ENCODE measurements at regions not wholly inside any gene's neighbourhood (a gene's known extent, or its start where the extent isn't known, plus 50 kb on each side); places are given as distances from the start of the nearest gene placed in this dataset.

GRCh38 chr20:39669659-39670058, 707.5 kb downstream of the DHX35 start:
- Histone ChIP-seq H3K4me2 (ENCODE audit: low read length) (no peak overlapping the region), H3K36me3 (ENCODE audit: low read depth, low read length) (no peaks in the 10 kb centered on the region), H3K4me3 (ENCODE audit: low read length) (no peak overlapping the region), H3K9ac (ENCODE audit: low read length) (no peak overlapping the region), H3F3A (ENCODE audit: low read length, unreplicated experiment) (no peaks in the 10 kb centered on the region), H3K9me3 (ENCODE audit: low read length) (peaks cover 23% of the 10 kb centered on the region), H3K27ac (ENCODE audit: low read length) (no peak overlapping the region), H3K27me3 (ENCODE audit: low read length) (no peaks in the 10 kb centered on the region), H4K20me1 (ENCODE audit: low read length) (no peaks in the 10 kb centered on the region), H3K4me1 (ENCODE audit: insufficient read depth, low read length) (no peaks in the 10 kb centered on the region), H2AFZ (ENCODE audit: low read length) (no peak overlapping the region), H3K79me2 (ENCODE audit: low read length) (no peaks in the 10 kb centered on the region), H3K9me2 (replicated peaks; ENCODE audit: low read length) (no peaks in the 10 kb centered on the region)
- ChIA-PET POLR2A (ENCODE audit: unreplicated experiment) (no interaction called here), CTCF (no interaction called here)
- intact Hi-C loops (cut with micrococcal nuclease) = no loop called here
- BruUV-seq (replicated peaks) = no TSS peak
- TF ChIP-seq EZH2 (IDR thresholded peaks at IDR 0.05; ENCODE audit: low read length, unreplicated experiment) (no peak), CTCF (conservative IDR thresholded peaks at IDR 0.05; ENCODE audit: low read depth, low read length) (no peak), EZH2phosphoT487 (IDR thresholded peaks at IDR 0.05; ENCODE audit: borderline replicate concordance, low read length) (no peak)
- no peak for DNase-seq
- ATAC-seq = no peak

GRCh38 chr20:39668038-39668437, 705.9 kb downstream of the DHX35 start:
- Histone ChIP-seq H2AFZ (ENCODE audit: low read length) (no peak overlapping the region), H4K20me1 (ENCODE audit: low read length) (no peaks in the 10 kb centered on the region), H3K4me1 (ENCODE audit: insufficient read depth, low read length) (no peaks in the 10 kb centered on the region), H3K4me3 (ENCODE audit: low read length) (no peak overlapping the region), H3K27ac (ENCODE audit: low read length) (no peak overlapping the region), H3K27me3 (ENCODE audit: low read length) (no peaks in the 10 kb centered on the region), H3K4me2 (ENCODE audit: low read length) (no peak overlapping the region), H3K9me3 (ENCODE audit: low read length) (peaks cover 22% of the 10 kb centered on the region), H3K9ac (ENCODE audit: low read length) (no peak overlapping the region), H3K79me2 (ENCODE audit: low read length) (no peaks in the 10 kb centered on the region), H3F3A (ENCODE audit: low read length, unreplicated experiment) (no peaks in the 10 kb centered on the region), H3K9me2 (replicated peaks; ENCODE audit: low read length) (no peaks in the 10 kb centered on the region), H3K36me3 (ENCODE audit: low read depth, low read length) (no peaks in the 10 kb centered on the region)
- CTCF ChIA-PET = no interaction called here
- BruUV-seq (replicated peaks) = no TSS peak
- DNase-seq (no peak), ATAC-seq (no peak)
- intact Hi-C loops (cut with micrococcal nuclease) = no loop called here
- POLR2A ChIA-PET (ENCODE audit: unreplicated experiment) = no interaction called here
- TF ChIP-seq EZH2phosphoT487 (IDR thresholded peaks at IDR 0.05; ENCODE audit: borderline replicate concordance, low read length) = no peak
- no peak for TF ChIP-seq EZH2 (IDR thresholded peaks at IDR 0.05; ENCODE audit: low read length, unreplicated experiment)
- no peak for TF ChIP-seq CTCF (conservative IDR thresholded peaks at IDR 0.05; ENCODE audit: low read depth, low read length)

GRCh38 chr20:39661833-39662232, 699.7 kb downstream of the DHX35 start:
- TF ChIP-seq CTCF (conservative IDR thresholded peaks at IDR 0.05; ENCODE audit: low read depth, low read length) = no peak
- no peak for TF ChIP-seq EZH2 (IDR thresholded peaks at IDR 0.05; ENCODE audit: low read length, unreplicated experiment)
- no peak for TF ChIP-seq EZH2phosphoT487 (IDR thresholded peaks at IDR 0.05; ENCODE audit: borderline replicate concordance, low read length)
- no peak overlapping the region for H3K27ac ChIP-seq (ENCODE audit: low read length)
- peaks cover 22% of the 10 kb centered on the region for H3K9me3 ChIP-seq (ENCODE audit: low read length)

More at GRCh38 chr20:39661833-39662232, 699.7 kb downstream of the DHX35 start:
- Histone ChIP-seq H3K79me2 (ENCODE audit: low read length) (no peaks in the 10 kb centered on the region), H3K4me3 (ENCODE audit: low read length) (no peak overlapping the region), H3K9ac (ENCODE audit: low read length) (no peak overlapping the region), H3K9me2 (replicated peaks; ENCODE audit: low read length) (no peaks in the 10 kb centered on the region), H3K4me2 (ENCODE audit: low read length) (no peak overlapping the region), H3K36me3 (ENCODE audit: low read depth, low read length) (no peaks in the 10 kb centered on the region), H3K4me1 (ENCODE audit: insufficient read depth, low read length) (no peaks in the 10 kb centered on the region), H4K20me1 (ENCODE audit: low read length) (no peaks in the 10 kb centered on the region), H3F3A (ENCODE audit: low read length, unreplicated experiment) (no peaks in the 10 kb centered on the region), H3K27me3 (ENCODE audit: low read length) (no peaks in the 10 kb centered on the region), H2AFZ (ENCODE audit: low read length) (no peak overlapping the region)
- CTCF ChIA-PET = no interaction called here
- POLR2A ChIA-PET (ENCODE audit: unreplicated experiment) = no interaction called here
- BruUV-seq (replicated peaks) = no TSS peak
- no peak for ATAC-seq
- intact Hi-C loops (cut with micrococcal nuclease) = no loop called here
- no peak for DNase-seq
